Fibroblast of mammary gland (primary cell): ENCODE measurements at regions not wholly inside any gene's neighbourhood (a gene's known extent, or its start where the extent isn't known, plus 50 kb on each side); places are given as distances from the start of the nearest gene placed in this dataset.

ENCODE experiments used
- DNase-seq: peaks from one replicate; pipeline ENCODE4 v3.0.0-alpha.2; 2010; ENCODE audit warnings: low read depth
- H3K4me3 ChIP-seq: 2 replicates; pipeline ENCODE4 v1.5.1; 2011; ENCODE audit warnings: low read depth, mild to moderate bottlenecking, low read length, moderate library complexity; ENCODE audit not compliant: control insufficient read depth
- CTCF ChIP-seq: conservative IDR thresholded peaks from 2 replicates; pipeline ENCODE4 v1.5.1; 2011; ENCODE audit warnings: low read depth, low read length, inconsistent platforms; ENCODE audit not compliant: control insufficient read depth, insufficient read depth

GRCh38 chrX:121102101-121102500 lies 54.7 kb downstream of the GLUD2 start:
- no peak for TF ChIP-seq CTCF
- H3K4me3 ChIP-seq = no peak overlapping the region
- no peak for DNase-seq

- no peak for TF ChIP-seq CTCF
- peak; percentile 65 for DNase-seq
- no peak overlapping the region for H3K4me3 ChIP-seq
These were observed 56.0 kb downstream of the GLUD2 start for GRCh38 chrX:121103381-121103780.

GRCh38 chrX:121106484-121107235 lies 59.2 kb downstream of the GLUD2 start:
- TF ChIP-seq CTCF = no peak
- H3K4me3 ChIP-seq = no peak overlapping the region
- no peak for DNase-seq

- H3K4me3 ChIP-seq = no peak overlapping the region
- DNase-seq = no peak
- TF ChIP-seq CTCF = no peak
These were observed 62.6 kb downstream of the GLUD2 start for GRCh38 chrX:121109986-121110385.

GRCh38 chrX:121110536-121110935 lies 63.1 kb downstream of the GLUD2 start:
- no peak for TF ChIP-seq CTCF
- DNase-seq = no peak
- H3K4me3 ChIP-seq = no peak overlapping the region

GRCh38 chrX:121114691-121115090 lies 67.3 kb downstream of the GLUD2 start:
- H3K4me3 ChIP-seq = no peak overlapping the region
- peak; percentile 7 for DNase-seq
- TF ChIP-seq CTCF = no peak
